ENCODE measurements at regions not wholly inside any gene's neighbourhood (a gene's known extent, or its start where the extent isn't known, plus 50 kb on each side); places are given as distances from the start of the nearest gene placed in this dataset.

- no peak overlapping the region for H3K4me3 ChIP-seq (ENCODE audit: low read depth, low read length)
- in situ Hi-C loops (cut with HindIII; ENCODE audit: low sequenced_read_pairs) = no loop called here
- DNase-seq (ENCODE audit: low read depth, low spot score) = no peak
- TF ChIP-seq CTCF (IDR thresholded peaks at IDR 0.05; ENCODE audit: low read depth, low read length) = no peak
Measured at GRCh38 chr9:84122572-84122971, 142.0 kb downstream of the RMI1 start.

GRCh38 chr9:84123648-84124406 is 143.2 kb downstream of the RMI1 start:
- DNase-seq (ENCODE audit: low read depth, low spot score) = no peak
- no peak overlapping the region for H3K4me3 ChIP-seq (ENCODE audit: low read depth, low read length)
- TF ChIP-seq CTCF (IDR thresholded peaks at IDR 0.05; ENCODE audit: low read depth, low read length) = no peak
- in situ Hi-C loops (cut with HindIII; ENCODE audit: low sequenced_read_pairs) = no loop called here

GRCh38 chr9:84125046-84125445 is 144.4 kb downstream of the RMI1 start:
- no peak for DNase-seq (ENCODE audit: low read depth, low spot score)
- in situ Hi-C loops (cut with HindIII; ENCODE audit: low sequenced_read_pairs) = no loop called here
- H3K4me3 ChIP-seq (ENCODE audit: low read depth, low read length) = no peak overlapping the region
- no peak for TF ChIP-seq CTCF (IDR thresholded peaks at IDR 0.05; ENCODE audit: low read depth, low read length)

GRCh38 chr9:84129529-84129928 is 148.9 kb downstream of the RMI1 start:
- H3K4me3 ChIP-seq (ENCODE audit: low read depth, low read length) = no peak overlapping the region
- in situ Hi-C loops (cut with HindIII; ENCODE audit: low sequenced_read_pairs) = no loop called here
- no peak for DNase-seq (ENCODE audit: low read depth, low spot score)
- no peak for TF ChIP-seq CTCF (IDR thresholded peaks at IDR 0.05; ENCODE audit: low read depth, low read length)

- no peak for TF ChIP-seq CTCF (IDR thresholded peaks at IDR 0.05; ENCODE audit: low read depth, low read length)
- no peak overlapping the region for H3K4me3 ChIP-seq (ENCODE audit: low read depth, low read length)
- in situ Hi-C loops (cut with HindIII; ENCODE audit: low sequenced_read_pairs) = no loop called here
- peak; percentile 68 for DNase-seq (ENCODE audit: low read depth, low spot score)
Measured at GRCh38 chr9:84136119-84136868, 155.7 kb downstream of the RMI1 start.

- in situ Hi-C loops (cut with HindIII; ENCODE audit: low sequenced_read_pairs) = no loop called here
- no peak overlapping the region for H3K4me3 ChIP-seq (ENCODE audit: low read depth, low read length)
- no peak for TF ChIP-seq CTCF (IDR thresholded peaks at IDR 0.05; ENCODE audit: low read depth, low read length)
- no peak for DNase-seq (ENCODE audit: low read depth, low spot score)
Measured at GRCh38 chr9:84137968-84138367, 157.4 kb downstream of the RMI1 start.

All from astrocyte of the spinal cord (primary cell).